ENCODE measurements at regions not wholly inside any gene's neighbourhood (a gene's known extent, or its start where the extent isn't known, plus 50 kb on each side); places are given as distances from the start of the nearest gene placed in this dataset.

DNA sequence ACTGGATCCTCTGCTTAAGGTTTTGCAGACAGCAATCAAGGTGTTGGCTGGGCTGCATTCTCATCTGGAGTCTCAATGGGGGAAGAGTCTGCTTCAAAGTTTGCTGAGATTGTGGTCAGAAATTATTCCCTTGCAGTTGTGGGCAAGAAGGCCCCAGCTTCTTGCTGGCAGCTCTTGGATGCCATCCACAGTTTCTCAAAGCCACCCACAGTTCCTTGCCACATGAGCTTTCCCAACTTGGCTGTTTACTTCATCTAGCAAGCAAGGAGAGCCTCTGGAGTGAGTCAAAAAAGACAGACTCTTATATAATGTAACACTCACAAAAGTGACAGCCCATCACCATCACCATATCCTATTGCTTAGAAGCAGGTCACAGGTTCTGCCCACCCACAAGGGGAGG is 62.1 kb upstream of the ABHD2 start:
- TF ChIP-seq YY1 (IDR thresholded peaks at IDR 0.05; ENCODE audit: insufficient read depth, insufficient read length) = no peak
- TF ChIP-seq SUZ12 (IDR thresholded peaks at IDR 0.05; ENCODE audit: extremely low read depth, insufficient read depth, insufficient read length) = no peak
